Neural cell (in vitro differentiated cells): ENCODE measurements at regions not wholly inside any gene's neighbourhood (a gene's known extent, or its start where the extent isn't known, plus 50 kb on each side); places are given as distances from the start of the nearest gene placed in this dataset.

ENCODE experiments used
- H2AFZ ChIP-seq: fragments of 200-600, 300-800 bp; sonication (generic), shearing (Covaris generic); 2 replicates; pipeline ENCODE4 v1.6.0; 2014; ENCODE audit warnings: low read depth, mild to moderate bottlenecking, antibody characterized with exemption, low read length, moderate library complexity
- H3F3A ChIP-seq: fragments of 200-600 bp; shearing (Covaris generic); 2 replicates; pipeline ENCODE4 v1.6.1; 2016; ENCODE audit warnings: mild to moderate bottlenecking, moderate library complexity, mixed read lengths, antibody characterized with exemption, low read length; ENCODE audit not compliant: insufficient read depth, poor library complexity, severe bottlenecking
- H3K27ac ChIP-seq: fragments of 200-600, 300-800 bp; sonication (generic), shearing (Covaris generic); 2 replicates; pipeline ENCODE4 v1.5.1; 2014; ENCODE audit warnings: mild to moderate bottlenecking, low read length, moderate library complexity
- H3K27me3 ChIP-seq: fragments of 300-800, 200-600 bp; sonication (generic), shearing (Covaris generic); 2 replicates; pipeline ENCODE4 v1.6.0; 2014; ENCODE audit warnings: mild to moderate bottlenecking, low read depth, low read length, moderate library complexity; ENCODE audit not compliant: insufficient read depth
- H3K36me3 ChIP-seq: fragments of 300-800, 200-600 bp; sonication (generic), shearing (Covaris generic); 2 replicates; pipeline ENCODE4 v1.5.1; 2014; ENCODE audit warnings: mild to moderate bottlenecking, antibody characterized with exemption, low read length, moderate library complexity; ENCODE audit not compliant: insufficient read depth
- H3K4me2 ChIP-seq: fragments of 300-800, 200-600 bp; sonication (generic), shearing (Covaris generic); 2 replicates; pipeline ENCODE4 v1.6.0; 2014; ENCODE audit warnings: mild to moderate bottlenecking, low read length
- H3K4me3 ChIP-seq: fragments of 300-800, 200-600 bp; sonication (generic), shearing (Covaris generic); 2 replicates; pipeline ENCODE4 v1.5.1; 2014; ENCODE audit warnings: mild to moderate bottlenecking, low read length, moderate library complexity
- H3K79me2 ChIP-seq: fragments of 200-600 bp; shearing (Covaris generic); replicated peaks from 2 replicates; pipeline ENCODE4 v1.6.0; 2014; ENCODE audit warnings: mild to moderate bottlenecking, low read length, moderate library complexity; ENCODE audit not compliant: insufficient read depth
- H3K9ac ChIP-seq: fragments of 300-800, 200-600 bp; sonication (generic), shearing (Covaris generic); 2 replicates; pipeline ENCODE4 v1.6.1; 2016; ENCODE audit warnings: mild to moderate bottlenecking, low read length, mixed read lengths
- H3K9me2 ChIP-seq: fragments of 200-600 bp; shearing (Covaris generic); 2 replicates; pipeline ENCODE4 v1.6.1; 2016; ENCODE audit warnings: mild to moderate bottlenecking, low read length, mixed read lengths; ENCODE audit not compliant: insufficient read depth
- H3K9me3 ChIP-seq: fragments of 200-600, 300-800 bp; sonication (generic), shearing (Covaris generic); 2 replicates; pipeline ENCODE4 v1.6.1; 2016; ENCODE audit warnings: mild to moderate bottlenecking, mixed run types, low read length, moderate library complexity, mixed read lengths
- H4K20me1 ChIP-seq: fragments of 200-600 bp; shearing (Covaris generic); 2 replicates; pipeline ENCODE4 v1.6.1; 2016; ENCODE audit warnings: mild to moderate bottlenecking, mixed run types; ENCODE audit not compliant: insufficient read depth
- CTCF ChIP-seq: fragments of 450-650 bp; IDR thresholded peaks from 2 replicates; pipeline ENCODE4 v1.5.1; 2014; ENCODE audit warnings: antibody characterized with exemption, mild to moderate bottlenecking, moderate library complexity; ENCODE audit not compliant: poor library complexity, severe bottlenecking
- EP300 ChIP-seq: fragments of 450-650 bp; conservative IDR thresholded peaks from 2 replicates; pipeline ENCODE4 v1.6.1; 2014; ENCODE audit warnings: antibody characterized with exemption, mild to moderate bottlenecking, moderate library complexity; ENCODE audit not compliant: poor library complexity, severe bottlenecking
- EZH2 ChIP-seq: fragments of 200-600, 300-800 bp; shearing (Covaris generic), sonication (generic); IDR thresholded peaks from 2 replicates; pipeline ENCODE4 v1.6.1; 2014; ENCODE audit warnings: antibody characterized with exemption, low read length, borderline replicate concordance, mild to moderate bottlenecking; ENCODE audit not compliant: insufficient read depth, poor library complexity, severe bottlenecking
- MXI1 ChIP-seq: fragments of 450-650 bp; conservative IDR thresholded peaks from 2 replicates; pipeline ENCODE4 v1.6.1; 2014; ENCODE audit warnings: antibody characterized with exemption, mild to moderate bottlenecking; ENCODE audit not compliant: poor library complexity, severe bottlenecking
- POLR2AphosphoS5 ChIP-seq: IDR thresholded peaks from 2 replicates; pipeline ENCODE4 v1.6.1; 2012
- RAD21 ChIP-seq: fragments of 450-650 bp; conservative IDR thresholded peaks from 2 replicates; pipeline ENCODE4 v1.6.1; 2014; ENCODE audit warnings: antibody characterized with exemption, mild to moderate bottlenecking, moderate library complexity
- REST ChIP-seq: IDR thresholded peaks from 2 replicates; pipeline ENCODE4 v1.6.1; 2012; ENCODE audit warnings: borderline replicate concordance
- SMC3 ChIP-seq: fragments of 450-650 bp; conservative IDR thresholded peaks from 2 replicates; pipeline ENCODE4 v1.6.1; 2014; ENCODE audit warnings: antibody characterized with exemption, mild to moderate bottlenecking, moderate library complexity; ENCODE audit not compliant: poor library complexity
- TAF1 ChIP-seq: IDR thresholded peaks from 2 replicates; pipeline ENCODE4 v1.6.1; 2012; ENCODE audit warnings: low read depth

- Histone ChIP-seq H3K79me2 (no peaks in the 10 kb centered on the region), H3F3A (no peaks in the 10 kb centered on the region), H3K27ac (no peak overlapping the region), H3K4me3 (no peak overlapping the region), H3K9ac (no peak overlapping the region), H3K9me3 (no peaks in the 10 kb centered on the region), H3K27me3 (no peaks in the 10 kb centered on the region), H2AFZ (no peak overlapping the region), H3K9me2 (no peaks in the 10 kb centered on the region), H4K20me1 (no peaks in the 10 kb centered on the region), H3K36me3 (no peaks in the 10 kb centered on the region), H3K4me2 (no peak overlapping the region)
- no peak for TF ChIP-seq EP300
- no peak for TF ChIP-seq EZH2
- no peak for TF ChIP-seq CTCF
- TF ChIP-seq MXI1 = no peak
- TF ChIP-seq REST = no peak
- TF ChIP-seq SMC3 = no peak
- no peak for TF ChIP-seq RAD21
- TF ChIP-seq POLR2AphosphoS5 = no peak
- TF ChIP-seq TAF1 = no peak
Observed at GRCh38 chr1:102089791-102090190, 93.1 kb upstream of the OLFM3 start.

GRCh38 chr1:102085896-102086295 lies 89.2 kb upstream of the OLFM3 start:
- H3K27ac ChIP-seq = no peak overlapping the region
- no peaks in the 10 kb centered on the region for H4K20me1 ChIP-seq
- H3K9ac ChIP-seq = no peak overlapping the region
- no peaks in the 10 kb centered on the region for H3K9me2 ChIP-seq
- no peaks in the 10 kb centered on the region for H3K79me2 ChIP-seq
- no peak overlapping the region for H3K4me3 ChIP-seq
- TF ChIP-seq SMC3 (no peak), EZH2 (no peak)
- no peak overlapping the region for H3K4me2 ChIP-seq
- H3F3A ChIP-seq = no peaks in the 10 kb centered on the region
- H3K9me3 ChIP-seq = no peaks in the 10 kb centered on the region
- no peaks in the 10 kb centered on the region for H3K27me3 ChIP-seq
- H3K36me3 ChIP-seq = no peaks in the 10 kb centered on the region
- no peak overlapping the region for H2AFZ ChIP-seq
